ENCODE measurements at regions not wholly inside any gene's neighbourhood (a gene's known extent, or its start where the extent isn't known, plus 50 kb on each side); places are given as distances from the start of the nearest gene placed in this dataset.

DNA sequence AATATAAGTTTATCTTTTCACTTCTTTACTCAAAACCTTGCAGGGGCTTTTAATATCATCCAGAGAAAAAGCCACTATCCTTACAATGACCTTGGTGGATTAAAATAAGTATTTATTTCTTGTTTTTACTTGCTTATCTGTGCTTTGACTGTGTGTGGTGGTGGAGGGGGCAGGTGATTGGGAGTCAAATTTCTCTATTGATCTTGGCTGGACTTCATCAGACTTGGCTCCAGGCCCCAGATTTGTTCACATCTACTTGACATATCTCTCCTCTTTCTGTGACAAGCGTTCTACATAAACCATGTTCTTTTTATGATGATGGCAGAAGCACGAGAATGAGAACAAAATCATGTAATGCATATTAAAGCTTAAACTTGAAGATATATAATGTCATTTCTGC lies 670.8 kb downstream of the PCDH17 start (continued):
- TF ChIP-seq, protein P1, sequence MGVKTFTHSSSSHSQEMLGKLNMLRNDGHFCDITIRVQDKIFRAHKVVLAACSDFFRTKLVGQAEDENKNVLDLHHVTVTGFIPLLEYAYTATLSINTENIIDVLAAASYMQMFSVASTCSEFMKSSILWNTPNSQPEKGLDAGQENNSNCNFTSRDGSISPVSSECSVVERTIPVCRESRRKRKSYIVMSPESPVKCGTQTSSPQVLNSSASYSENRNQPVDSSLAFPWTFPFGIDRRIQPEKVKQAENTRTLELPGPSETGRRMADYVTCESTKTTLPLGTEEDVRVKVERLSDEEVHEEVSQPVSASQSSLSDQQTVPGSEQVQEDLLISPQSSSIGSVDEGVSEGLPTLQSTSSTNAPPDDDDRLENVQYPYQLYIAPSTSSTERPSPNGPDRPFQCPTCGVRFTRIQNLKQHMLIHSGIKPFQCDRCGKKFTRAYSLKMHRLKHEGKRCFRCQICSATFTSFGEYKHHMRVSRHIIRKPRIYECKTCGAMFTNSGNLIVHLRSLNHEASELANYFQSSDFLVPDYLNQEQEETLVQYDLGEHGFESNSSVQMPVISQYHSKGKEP (tag by site-specific recombination; IDR thresholded peaks at IDR 0.05) = no peak
- TF ChIP-seq ZNF311 (tag by site-specific recombination; IDR thresholded peaks at IDR 0.05; ENCODE audit: borderline replicate concordance) (no peak), ZNF354C (tag by site-specific recombination; IDR thresholded peaks at IDR 0.05; ENCODE audit: borderline replicate concordance, low read depth) (no peak), ZFHX2 (tag by site-specific recombination; conservative IDR thresholded peaks at IDR 0.05) (no peak), GLIS2 (tag by site-specific recombination; IDR thresholded peaks at IDR 0.05) (no peak), SP2 (tag by site-specific recombination; IDR thresholded peaks at IDR 0.05) (no peak), ZBTB26 (tag by site-specific recombination; optimal IDR thresholded peaks at IDR 0.05) (no peak), YY1 (tag by site-specific recombination; IDR thresholded peaks at IDR 0.05) (no peak), ZNF138 (tag by site-specific recombination; IDR thresholded peaks at IDR 0.05; ENCODE audit: borderline replicate concordance) (no peak), ZFP37 (tag by site-specific recombination; IDR thresholded peaks at IDR 0.05) (no peak), YY2 (tag by site-specific recombination; IDR thresholded peaks at IDR 0.05) (no peak), KLF16 (tag by site-specific recombination; IDR thresholded peaks at IDR 0.05) (no peak), ZNF837 (tag by site-specific recombination; IDR thresholded peaks at IDR 0.05) (no peak), ZNF660 (tag by site-specific recombination; IDR thresholded peaks at IDR 0.05) (no peak), ZNF501 (tag by site-specific recombination; IDR thresholded peaks at IDR 0.05) (no peak)
- TF ChIP-seq, protein P2, sequence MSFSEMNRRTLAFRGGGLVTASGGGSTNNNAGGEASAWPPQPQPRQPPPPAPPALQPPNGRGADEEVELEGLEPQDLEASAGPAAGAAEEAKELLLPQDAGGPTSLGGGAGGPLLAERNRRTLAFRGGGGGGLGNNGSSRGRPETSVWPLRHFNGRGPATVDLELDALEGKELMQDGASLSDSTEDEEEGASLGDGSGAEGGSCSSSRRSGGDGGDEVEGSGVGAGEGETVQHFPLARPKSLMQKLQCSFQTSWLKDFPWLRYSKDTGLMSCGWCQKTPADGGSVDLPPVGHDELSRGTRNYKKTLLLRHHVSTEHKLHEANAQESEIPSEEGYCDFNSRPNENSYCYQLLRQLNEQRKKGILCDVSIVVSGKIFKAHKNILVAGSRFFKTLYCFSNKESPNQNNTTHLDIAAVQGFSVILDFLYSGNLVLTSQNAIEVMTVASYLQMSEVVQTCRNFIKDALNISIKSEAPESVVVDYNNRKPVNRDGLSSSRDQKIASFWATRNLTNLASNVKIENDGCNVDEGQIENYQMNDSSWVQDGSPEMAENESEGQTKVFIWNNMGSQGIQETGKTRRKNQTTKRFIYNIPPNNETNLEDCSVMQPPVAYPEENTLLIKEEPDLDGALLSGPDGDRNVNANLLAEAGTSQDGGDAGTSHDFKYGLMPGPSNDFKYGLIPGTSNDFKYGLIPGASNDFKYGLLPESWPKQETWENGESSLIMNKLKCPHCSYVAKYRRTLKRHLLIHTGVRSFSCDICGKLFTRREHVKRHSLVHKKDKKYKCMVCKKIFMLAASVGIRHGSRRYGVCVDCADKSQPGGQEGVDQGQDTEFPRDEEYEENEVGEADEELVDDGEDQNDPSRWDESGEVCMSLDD (tag by site-specific recombination; IDR thresholded peaks at IDR 0.05) = no peak

DNA sequence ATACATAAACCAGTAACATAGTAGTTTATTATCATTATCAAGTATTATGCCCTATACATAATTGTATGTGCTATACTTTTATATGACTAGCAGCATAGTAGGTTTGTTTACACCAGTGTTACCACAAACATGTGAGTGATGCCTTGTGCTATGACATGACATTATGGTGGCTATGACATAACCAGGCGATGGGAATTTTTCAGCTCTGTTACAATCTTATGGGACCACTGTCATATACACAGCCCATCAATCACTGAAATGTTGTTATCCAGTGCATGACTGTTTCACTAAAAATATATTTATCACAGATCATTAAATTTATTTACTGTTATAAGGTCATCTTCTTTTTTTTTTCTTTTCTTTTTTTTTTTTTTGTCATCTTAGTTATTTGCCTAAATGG lies 674.5 kb downstream of the PCDH17 start:
- Histone ChIP-seq H3K4me3 (ENCODE audit: low read depth, low read length) (no peak overlapping the region), H3K9me3 (ENCODE audit: control insufficient read depth, insufficient read depth, low read depth, low read length) (no peaks in the 10 kb centered on the region), H3K4me1 (ENCODE audit: control insufficient read depth, insufficient read depth, low read length) (no peaks in the 10 kb centered on the region), H3K27ac (ENCODE audit: extremely low read depth, low read depth, low read length) (no peak overlapping the region), H3K36me3 (ENCODE audit: control insufficient read depth in 2 of 2, insufficient read depth in 1 of 2, low read length in 2 of 2) (no peaks in the 10 kb centered on the region)
- CTCF ChIA-PET = no interaction called here
- POLR2A ChIA-PET = no interaction called here
- TF ChIP-seq EGR2 (tag by site-specific recombination; IDR thresholded peaks at IDR 0.05; ENCODE audit: low read depth) (no peak), MEIS1 (CRISPR knock-in tag; IDR thresholded peaks at IDR 0.05; ENCODE audit: borderline replicate concordance) (no peak), ZNF157 (tag by site-specific recombination; IDR thresholded peaks at IDR 0.05) (no peak), ZNF571 (tag by site-specific recombination; IDR thresholded peaks at IDR 0.05) (no peak), KLF1 (tag by site-specific recombination; IDR thresholded peaks at IDR 0.05) (no peak), WT1 (tag by site-specific recombination; IDR thresholded peaks at IDR 0.05) (no peak), ZNF114 (tag by site-specific recombination; IDR thresholded peaks at IDR 0.05) (no peak), ZFP69B (tag by site-specific recombination; IDR thresholded peaks at IDR 0.05) (no peak), GLIS1 (tag by site-specific recombination; IDR thresholded peaks at IDR 0.05) (no peak), ZNF146 (tag by site-specific recombination; IDR thresholded peaks at IDR 0.05) (no peak), ZNF16 (tag by site-specific recombination; IDR thresholded peaks at IDR 0.05; ENCODE audit: low read depth) (no peak), ZNF18 (tag by site-specific recombination; IDR thresholded peaks at IDR 0.05) (no peak), ZBTB20 (tag by site-specific recombination; IDR thresholded peaks at IDR 0.05) (no peak), ZFP41 (tag by site-specific recombination; IDR thresholded peaks at IDR 0.05; ENCODE audit: borderline replicate concordance) (no peak), ZNF558 (tag by site-specific recombination; IDR thresholded peaks at IDR 0.05) (no peak)
- TF ChIP-seq, protein P3, sequence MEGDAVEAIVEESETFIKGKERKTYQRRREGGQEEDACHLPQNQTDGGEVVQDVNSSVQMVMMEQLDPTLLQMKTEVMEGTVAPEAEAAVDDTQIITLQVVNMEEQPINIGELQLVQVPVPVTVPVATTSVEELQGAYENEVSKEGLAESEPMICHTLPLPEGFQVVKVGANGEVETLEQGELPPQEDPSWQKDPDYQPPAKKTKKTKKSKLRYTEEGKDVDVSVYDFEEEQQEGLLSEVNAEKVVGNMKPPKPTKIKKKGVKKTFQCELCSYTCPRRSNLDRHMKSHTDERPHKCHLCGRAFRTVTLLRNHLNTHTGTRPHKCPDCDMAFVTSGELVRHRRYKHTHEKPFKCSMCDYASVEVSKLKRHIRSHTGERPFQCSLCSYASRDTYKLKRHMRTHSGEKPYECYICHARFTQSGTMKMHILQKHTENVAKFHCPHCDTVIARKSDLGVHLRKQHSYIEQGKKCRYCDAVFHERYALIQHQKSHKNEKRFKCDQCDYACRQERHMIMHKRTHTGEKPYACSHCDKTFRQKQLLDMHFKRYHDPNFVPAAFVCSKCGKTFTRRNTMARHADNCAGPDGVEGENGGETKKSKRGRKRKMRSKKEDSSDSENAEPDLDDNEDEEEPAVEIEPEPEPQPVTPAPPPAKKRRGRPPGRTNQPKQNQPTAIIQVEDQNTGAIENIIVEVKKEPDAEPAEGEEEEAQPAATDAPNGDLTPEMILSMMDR (tag by site-specific recombination; IDR thresholded peaks at IDR 0.05) = no peak

Measured in HEK293 (cell line).